Right lobe of liver (tissue), 4 donors: ENCODE measurements at regions not wholly inside any gene's neighbourhood (a gene's known extent, or its start where the extent isn't known, plus 50 kb on each side); places are given as distances from the start of the nearest gene placed in this dataset.

Source experiments
- POLR2A ChIP-seq: fragments of 450-650 bp; IDR thresholded peaks from one replicate; pipeline ENCODE4 v1.6.1; 2017; ENCODE audit warnings: antibody characterized with exemption, mild to moderate bottlenecking
- TF ChIP-seq, protein P1 (sequence below), 4 donors: fragments of 200-600 bp in 3 of 4; fragments of 450-650 bp in 1 of 4; IDR thresholded peaks; one replicate each; pipeline versions ENCODE4 v1.5.1 to v1.8.0; 2016 to 2022; ENCODE audit warnings: antibody characterized with exemption in 4 of 4, mild to moderate bottlenecking in 2 of 4
- donor health status: DM: no; HTN: no; CAD: no.
- donor health status: DM: no; HTN: no; CAD: no.
- donor health status: DM: no; HTN: yes; CAD: no.

DNA sequence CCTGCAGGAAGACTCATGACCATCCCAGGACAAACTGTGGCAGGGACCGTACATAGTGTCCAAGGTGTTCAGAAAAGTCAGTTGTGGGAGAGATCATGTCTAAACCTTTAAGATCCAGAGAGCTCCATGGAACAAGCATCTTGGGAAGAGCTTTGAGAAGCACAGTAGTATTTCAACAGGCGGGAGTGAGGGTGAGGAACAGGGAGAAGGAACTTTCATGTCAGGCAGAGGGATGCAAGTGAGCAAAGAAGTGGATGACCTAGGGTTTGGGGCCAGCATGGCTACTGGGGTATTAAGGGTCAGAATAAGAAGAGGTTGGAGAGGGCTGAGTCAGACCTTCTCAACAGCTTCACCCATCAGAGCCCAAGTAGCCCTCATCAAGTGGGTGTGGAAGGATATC is 147.9 kb upstream of the ETV3 start:
- no peak for TF ChIP-seq POLR2A
- TF ChIP-seq, protein P1, sequence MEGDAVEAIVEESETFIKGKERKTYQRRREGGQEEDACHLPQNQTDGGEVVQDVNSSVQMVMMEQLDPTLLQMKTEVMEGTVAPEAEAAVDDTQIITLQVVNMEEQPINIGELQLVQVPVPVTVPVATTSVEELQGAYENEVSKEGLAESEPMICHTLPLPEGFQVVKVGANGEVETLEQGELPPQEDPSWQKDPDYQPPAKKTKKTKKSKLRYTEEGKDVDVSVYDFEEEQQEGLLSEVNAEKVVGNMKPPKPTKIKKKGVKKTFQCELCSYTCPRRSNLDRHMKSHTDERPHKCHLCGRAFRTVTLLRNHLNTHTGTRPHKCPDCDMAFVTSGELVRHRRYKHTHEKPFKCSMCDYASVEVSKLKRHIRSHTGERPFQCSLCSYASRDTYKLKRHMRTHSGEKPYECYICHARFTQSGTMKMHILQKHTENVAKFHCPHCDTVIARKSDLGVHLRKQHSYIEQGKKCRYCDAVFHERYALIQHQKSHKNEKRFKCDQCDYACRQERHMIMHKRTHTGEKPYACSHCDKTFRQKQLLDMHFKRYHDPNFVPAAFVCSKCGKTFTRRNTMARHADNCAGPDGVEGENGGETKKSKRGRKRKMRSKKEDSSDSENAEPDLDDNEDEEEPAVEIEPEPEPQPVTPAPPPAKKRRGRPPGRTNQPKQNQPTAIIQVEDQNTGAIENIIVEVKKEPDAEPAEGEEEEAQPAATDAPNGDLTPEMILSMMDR (IDR thresholded peaks at IDR 0.05): no peak
